ENCODE measurements at regions not wholly inside any gene's neighbourhood (a gene's known extent, or its start where the extent isn't known, plus 50 kb on each side); places are given as distances from the start of the nearest gene placed in this dataset.

- H3K27me3 ChIP-seq (ENCODE audit: insufficient read depth, low read length), result no peaks in the 10 kb centered on the region
- TF ChIP-seq CTCF (IDR thresholded peaks at IDR 0.05; ENCODE audit: extremely low read depth, low read depth, low read length), result no peak
- no peak overlapping the region for H3K4me3 ChIP-seq (ENCODE audit: insufficient read depth, low read length)
- no peak for DNase-seq (ENCODE audit: insufficient read length, low spot score, missing footprints)
- H3K4me1 ChIP-seq (ENCODE audit: insufficient read depth, low read length), result peaks cover 8% of the 10 kb centered on the region
- H4K20me1 ChIP-seq (ENCODE audit: insufficient read depth, low read length), result no peaks in the 10 kb centered on the region
- H3K36me3 ChIP-seq (ENCODE audit: insufficient read depth, low read length), result no peaks in the 10 kb centered on the region
- H3K4me2 ChIP-seq (ENCODE audit: insufficient read depth, low read length), result no peak overlapping the region
- H2AFZ ChIP-seq (ENCODE audit: low read length), result no peak overlapping the region
- H3K79me2 ChIP-seq (ENCODE audit: insufficient read depth, low read length), result no peaks in the 10 kb centered on the region
- no peak overlapping the region for H3K27ac ChIP-seq (ENCODE audit: low read depth, low read length)
- H3K9me3 ChIP-seq (ENCODE audit: low read depth, low read length), result no peaks in the 10 kb centered on the region
Measured at GRCh38 chr10:28897617-28898464, 220.5 kb downstream of the BAMBI start.

DNA sequence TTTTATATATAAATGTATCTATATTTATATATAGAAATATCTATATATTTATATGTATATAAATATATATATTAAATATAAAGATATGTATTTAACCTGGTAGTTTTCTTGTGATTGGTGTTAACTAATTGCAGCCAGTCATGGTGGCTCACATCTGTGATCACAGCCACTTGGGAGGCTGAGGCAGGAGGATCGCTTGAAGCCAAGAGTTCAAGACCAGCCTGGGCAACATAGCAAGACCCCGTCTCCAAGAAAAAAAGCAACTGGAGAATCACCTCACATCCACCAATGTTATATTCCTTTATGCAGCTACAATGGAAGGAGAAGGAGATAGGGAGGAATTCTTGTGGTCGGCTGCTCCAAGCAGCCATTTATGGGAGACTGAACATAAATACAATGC is 224.9 kb downstream of the BAMBI start:
- Histone ChIP-seq H3K27me3 (ENCODE audit: insufficient read depth, low read length) (no peaks in the 10 kb centered on the region), H3K4me1 (ENCODE audit: insufficient read depth, low read length) (peaks cover 16% of the 10 kb centered on the region), H3K4me2 (ENCODE audit: insufficient read depth, low read length) (no peak overlapping the region), H3K4me3 (ENCODE audit: insufficient read depth, low read length) (no peak overlapping the region), H4K20me1 (ENCODE audit: insufficient read depth, low read length) (no peaks in the 10 kb centered on the region), H3K36me3 (ENCODE audit: insufficient read depth, low read length) (no peaks in the 10 kb centered on the region), H2AFZ (ENCODE audit: low read length) (no peak overlapping the region), H3K27ac (ENCODE audit: low read depth, low read length) (no peak overlapping the region), H3K9me3 (ENCODE audit: low read depth, low read length) (no peaks in the 10 kb centered on the region), H3K79me2 (ENCODE audit: insufficient read depth, low read length) (no peaks in the 10 kb centered on the region)
- no peak for DNase-seq (ENCODE audit: insufficient read length, low spot score, missing footprints)
- no peak for TF ChIP-seq CTCF (IDR thresholded peaks at IDR 0.05; ENCODE audit: extremely low read depth, low read depth, low read length)

- TF ChIP-seq CTCF (IDR thresholded peaks at IDR 0.05; ENCODE audit: extremely low read depth, low read depth, low read length), result no peak
- H3K4me2 ChIP-seq (ENCODE audit: insufficient read depth, low read length), result no peak overlapping the region
- no peaks in the 10 kb centered on the region for H3K36me3 ChIP-seq (ENCODE audit: insufficient read depth, low read length)
- H3K27me3 ChIP-seq (ENCODE audit: insufficient read depth, low read length), result no peaks in the 10 kb centered on the region
- no peaks in the 10 kb centered on the region for H3K9me3 ChIP-seq (ENCODE audit: low read depth, low read length)
- no peaks in the 10 kb centered on the region for H4K20me1 ChIP-seq (ENCODE audit: insufficient read depth, low read length)
- H2AFZ ChIP-seq (ENCODE audit: low read length), result no peak overlapping the region
- H3K79me2 ChIP-seq (ENCODE audit: insufficient read depth, low read length), result no peaks in the 10 kb centered on the region
- H3K4me3 ChIP-seq (ENCODE audit: insufficient read depth, low read length), result no peak overlapping the region
- H3K27ac ChIP-seq (ENCODE audit: low read depth, low read length), result no peak overlapping the region
- peaks cover 18% of the 10 kb centered on the region for H3K4me1 ChIP-seq (ENCODE audit: insufficient read depth, low read length)
- DNase-seq (ENCODE audit: insufficient read length, low spot score, missing footprints), result no peak
Measured at GRCh38 chr10:28903063-28903462, 225.7 kb downstream of the BAMBI start.

- H3K4me3 ChIP-seq (ENCODE audit: insufficient read depth, low read length), result no peak overlapping the region
- no peaks in the 10 kb centered on the region for H4K20me1 ChIP-seq (ENCODE audit: insufficient read depth, low read length)
- H3K79me2 ChIP-seq (ENCODE audit: insufficient read depth, low read length), result no peaks in the 10 kb centered on the region
- no peaks in the 10 kb centered on the region for H3K36me3 ChIP-seq (ENCODE audit: insufficient read depth, low read length)
- DNase-seq (ENCODE audit: insufficient read length, low spot score, missing footprints), result no peak
- no peak for TF ChIP-seq CTCF (IDR thresholded peaks at IDR 0.05; ENCODE audit: extremely low read depth, low read depth, low read length)
- no peak overlapping the region for H3K27ac ChIP-seq (ENCODE audit: low read depth, low read length)
- no peaks in the 10 kb centered on the region for H3K27me3 ChIP-seq (ENCODE audit: insufficient read depth, low read length)
- no peaks in the 10 kb centered on the region for H3K9me3 ChIP-seq (ENCODE audit: low read depth, low read length)
- H2AFZ ChIP-seq (ENCODE audit: low read length), result no peak overlapping the region
- H3K4me2 ChIP-seq (ENCODE audit: insufficient read depth, low read length), result no peak overlapping the region
- peaks cover 18% of the 10 kb centered on the region for H3K4me1 ChIP-seq (ENCODE audit: insufficient read depth, low read length)
Measured at GRCh38 chr10:28903736-28904135, 226.4 kb downstream of the BAMBI start.

All from osteoblast (primary cell).